Upper lobe of left lung (tissue), 4 donors: ENCODE measurements at regions not wholly inside any gene's neighbourhood (a gene's known extent, or its start where the extent isn't known, plus 50 kb on each side); places are given as distances from the start of the nearest gene placed in this dataset.

Source experiments
- CTCF ChIP-seq, 6 experiments: fragments of 450-650 bp in 4 of 6; fragments of 200-600 bp in 2 of 6; sonication (generic) in 2 of 6; IDR thresholded peaks; one replicate each; pipeline ENCODE4 v1.5.1; 2016 to 2019; ENCODE audit warnings: antibody characterized with exemption in 6 of 6
- EP300 ChIP-seq, 4 donors: sonication (generic); formaldehyde crosslinking; IDR thresholded peaks; one replicate each; pipeline ENCODE4 v1.5.1; 2017; ENCODE audit warnings: antibody characterized with exemption in 4 of 4, control low read depth in 2 of 4
- POLR2A ChIP-seq, 4 donors: fragments of 450-650 bp; IDR thresholded peaks; one replicate each; pipeline ENCODE4 v1.5.1; 2016 to 2017; ENCODE audit warnings: antibody characterized with exemption in 4 of 4, mild to moderate bottlenecking in 2 of 4
- POLR2AphosphoS5 ChIP-seq, 2 donors: sonication (generic); formaldehyde crosslinking; IDR thresholded peaks; one replicate each; pipeline ENCODE4 v1.5.1; 2017; ENCODE audit warnings: antibody characterized with exemption in 2 of 2

GRCh38 chr15:45993072-45993471, 358.2 kb downstream of the SQOR start:
- TF ChIP-seq POLR2AphosphoS5 (IDR thresholded peaks at IDR 0.05): no peak
- TF ChIP-seq POLR2A (IDR thresholded peaks at IDR 0.05): no peak
- TF ChIP-seq CTCF (IDR thresholded peaks at IDR 0.05): no peak
- no peak for TF ChIP-seq EP300 (IDR thresholded peaks at IDR 0.05)
